Urothelium cell line (cell line): ENCODE measurements at regions not wholly inside any gene's neighbourhood (a gene's known extent, or its start where the extent isn't known, plus 50 kb on each side); places are given as distances from the start of the nearest gene placed in this dataset.

ENCODE experiments used
- DNase-seq: peaks from one replicate; pipeline ENCODE4 v3.0.0; 2011; ENCODE audit warnings: low spot score, mixed read lengths
- FAIRE-seq: peaks from 2 replicates; lab custom pipeline; 2011; peaks lifted over from hg19 to GRCh38; lab: Jason Lieb, UNC

DNA sequence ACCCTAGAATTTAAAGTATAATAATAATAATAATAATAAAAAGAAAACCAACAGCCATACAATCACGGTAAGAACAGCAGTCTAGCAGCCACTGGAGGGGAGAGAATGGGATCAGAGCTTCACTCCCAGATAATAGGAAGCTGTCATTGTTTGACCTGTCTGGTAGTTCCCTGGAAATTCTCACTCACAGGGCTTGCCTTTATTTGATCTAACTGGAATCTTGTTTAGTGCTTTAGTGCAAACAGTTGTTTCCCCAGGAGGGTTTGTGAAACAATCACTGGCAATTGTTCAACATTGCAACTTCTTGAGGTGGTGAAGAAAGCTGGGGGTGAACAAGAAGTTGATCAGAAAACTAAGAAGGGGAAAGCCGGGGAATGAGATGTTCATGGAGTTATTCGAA, 68.7 kb upstream of the PTCSC3 start:
- FAIRE-seq: no peak
- no peak for DNase-seq

GRCh38 chr14:36243183-36243582, 66.7 kb upstream of the PTCSC3 start:
- DNase-seq: no peak
- FAIRE-seq: no peak

DNA sequence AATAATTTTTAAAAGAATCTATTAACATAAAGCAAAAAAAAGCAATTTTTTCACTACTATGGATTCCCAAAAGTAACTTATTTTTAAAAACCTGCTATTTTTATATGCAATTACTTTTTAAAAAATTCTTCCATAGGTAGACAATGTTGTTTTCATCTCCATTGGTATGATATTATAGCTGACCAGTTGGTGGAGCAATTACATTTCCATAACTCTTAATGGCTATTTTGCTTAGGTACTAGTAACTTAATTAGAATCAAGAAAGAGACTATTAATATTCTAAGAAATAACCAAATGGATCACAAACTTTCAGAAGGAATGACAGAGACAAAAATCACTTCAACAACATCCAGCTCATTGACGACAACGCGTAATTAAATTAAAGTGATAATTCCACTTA, 64.7 kb upstream of the PTCSC3 start:
- FAIRE-seq: no peak
- DNase-seq: no peak

- FAIRE-seq (no peak), DNase-seq (peak; percentile 58)
Observed at GRCh38 chr14:36238666-36239363, 62.3 kb upstream of the PTCSC3 start.

DNA sequence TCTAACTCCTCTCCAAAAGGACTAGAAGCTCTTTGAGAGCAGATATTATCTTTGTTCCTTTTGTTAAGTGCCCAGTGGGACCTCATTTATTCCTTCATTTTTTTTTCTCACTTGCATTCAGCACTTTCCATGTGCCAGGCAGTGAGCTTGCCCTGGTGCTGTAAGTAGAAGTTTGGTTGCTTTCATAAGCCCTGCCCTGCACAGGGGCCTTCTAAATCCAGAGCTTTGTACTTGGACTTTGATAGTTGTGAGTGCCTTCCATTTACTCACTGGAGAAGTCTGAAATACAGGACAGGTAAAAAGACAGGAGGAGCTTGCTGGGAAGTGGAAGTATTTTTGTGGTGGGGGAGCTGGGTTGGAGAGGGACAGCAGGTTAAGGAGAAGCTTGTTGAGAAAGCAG, 56.7 kb upstream of the PTCSC3 start:
- FAIRE-seq (no peak), DNase-seq (no peak)

DNA sequence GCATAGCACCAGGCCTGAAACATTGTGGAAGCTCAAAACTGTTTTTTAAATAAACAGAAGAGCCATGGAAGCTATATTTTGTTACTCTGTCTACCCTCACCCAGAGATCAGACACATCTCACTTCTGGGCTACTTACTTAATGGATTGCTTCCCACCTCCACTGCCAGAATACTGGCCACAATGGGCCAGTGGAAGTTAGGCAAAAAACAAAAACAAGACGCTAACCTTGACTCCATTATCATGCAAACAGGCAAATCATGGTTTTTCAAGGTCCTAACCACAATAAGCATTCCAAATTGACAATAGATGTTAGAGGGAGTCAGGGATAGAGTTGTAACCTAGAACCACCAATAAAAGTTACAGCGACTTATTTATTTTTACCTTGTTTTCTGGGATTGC, 52.7 kb upstream of the PTCSC3 start:
- FAIRE-seq: no peak
- DNase-seq: no peak

DNA sequence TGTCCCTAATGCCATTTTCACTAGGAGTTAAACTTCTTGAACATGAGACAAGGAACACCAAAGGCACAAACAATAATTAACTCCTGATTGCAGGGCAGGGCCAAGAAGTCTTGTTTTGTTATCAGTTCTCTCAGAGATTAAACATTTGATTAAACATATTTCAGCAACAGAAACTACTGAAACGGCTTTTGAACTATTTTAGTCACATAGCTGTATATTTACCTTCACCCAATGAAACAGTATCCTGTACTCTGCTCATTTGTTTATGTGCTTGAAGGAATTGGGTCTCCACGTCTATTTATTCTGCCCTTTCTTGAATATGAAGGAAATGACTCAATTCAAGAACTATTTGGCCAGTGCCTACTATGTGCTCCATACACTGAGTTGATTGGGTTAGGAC, 51.3 kb upstream of the PTCSC3 start:
- DNase-seq: no peak
- no peak for FAIRE-seq

DNA sequence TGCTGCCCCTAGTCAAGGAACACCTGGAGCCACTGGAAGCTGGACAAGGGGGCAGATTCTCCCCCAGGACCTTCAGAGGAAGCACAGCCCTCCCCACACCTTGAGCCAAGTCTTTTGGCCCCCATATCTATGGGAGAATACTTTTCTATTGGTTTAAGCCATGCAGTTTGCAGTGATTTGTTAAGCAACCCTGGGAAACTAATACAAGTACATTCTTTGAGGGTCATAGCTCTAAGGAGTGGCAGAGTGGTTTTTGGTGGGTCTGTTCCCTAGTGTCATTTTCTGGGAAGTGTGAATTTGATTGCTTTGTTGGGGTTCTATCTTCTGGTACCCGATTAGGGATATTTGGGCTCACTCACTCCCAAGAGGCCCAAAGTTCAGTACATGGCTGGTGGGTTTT, 50.8 kb upstream of the PTCSC3 start:
- DNase-seq (no peak), FAIRE-seq (no peak)
